Adrenal gland (tissue), 5 donors: ENCODE measurements at regions not wholly inside any gene's neighbourhood (a gene's known extent, or its start where the extent isn't known, plus 50 kb on each side); places are given as distances from the start of the nearest gene placed in this dataset.

Experiments
- CTCF ChIP-seq, 6 experiments: fragments of 450-650 bp in 4 of 6; fragments of 200-600 bp in 2 of 6; sonication (generic) in 1 of 6; IDR thresholded peaks; 1 replicate in 5 of 6; 2 replicates in 1 of 6; pipeline versions ENCODE4 v1.5.1 to v1.8.0; 2016 to 2021; ENCODE audit warnings: antibody characterized with exemption in 6 of 6, mild to moderate bottlenecking in 2 of 6, moderate library complexity in 1 of 6
- POLR2A ChIP-seq, 2 donors: fragments of 450-650 bp; IDR thresholded peaks; one replicate each; pipeline ENCODE4 v1.6.1; 2017; ENCODE audit warnings: antibody characterized with exemption in 2 of 2, mild to moderate bottlenecking in 2 of 2, moderate library complexity in 1 of 2
- donor health status: DM: no; HTN: no; CAD: no.

GRCh38 chr6:159572439-159573110 is 120.5 kb downstream of the SOD2 start:
- TF ChIP-seq POLR2A (IDR thresholded peaks at IDR 0.05) (no peak), CTCF (IDR thresholded peaks at IDR 0.05) (no peak)
